DOHH2 (cell line): ENCODE measurements at regions not wholly inside any gene's neighbourhood (a gene's known extent, or its start where the extent isn't known, plus 50 kb on each side); places are given as distances from the start of the nearest gene placed in this dataset.

Experiments used
- H3F3A ChIP-seq: fragments of 200-600 bp; sonication (generic), shearing (Covaris generic); 2 replicates; pipeline ENCODE4 v1.6.0; 2016; ENCODE audit warnings: antibody characterized with exemption, mild to moderate bottlenecking; ENCODE audit not compliant: control insufficient read depth, insufficient read depth
- H3K27ac ChIP-seq: fragments of 200-600 bp; sonication (generic); 2 replicates; pipeline ENCODE4 v1.5.1; 2014; ENCODE audit warnings: low read depth, mild to moderate bottlenecking, low read length, moderate library complexity
- H3K27me3 ChIP-seq: fragments of 200-600 bp; sonication (generic); 2 replicates; pipeline ENCODE4 v1.6.1; 2014; ENCODE audit warnings: mild to moderate bottlenecking, low read length, mixed read lengths; ENCODE audit not compliant: control insufficient read depth
- H3K36me3 ChIP-seq: fragments of 200-600 bp; sonication (generic); 2 replicates; pipeline ENCODE4 v1.6.1; 2014; ENCODE audit warnings: mild to moderate bottlenecking, low read length, moderate library complexity, mixed read lengths; ENCODE audit not compliant: control insufficient read depth
- H3K4me1 ChIP-seq: fragments of 200-600 bp; sonication (generic); 2 replicates; pipeline ENCODE4 v1.6.1; 2014; ENCODE audit warnings: mild to moderate bottlenecking, low read length, mixed read lengths; ENCODE audit not compliant: control insufficient read depth
- H3K4me2 ChIP-seq: fragments of 200-600 bp; sonication (generic); 2 replicates; pipeline ENCODE4 v1.6.0; 2014; ENCODE audit warnings: mild to moderate bottlenecking, low read length, moderate library complexity
- H3K4me3 ChIP-seq: fragments of 200-600 bp; sonication (generic); 2 replicates; pipeline ENCODE4 v1.5.1; 2014; ENCODE audit warnings: mild to moderate bottlenecking, low read length, mixed read lengths
- H3K79me2 ChIP-seq: fragments of 200-600 bp; sonication (generic); 2 replicates; pipeline ENCODE4 v1.6.1; 2014; ENCODE audit warnings: mild to moderate bottlenecking, low read length, mixed read lengths; ENCODE audit not compliant: control insufficient read depth
- H3K9me2 ChIP-seq: fragments of 200-600 bp; sonication (generic); replicated peaks from 2 replicates; pipeline ENCODE4 v1.6.1; 2014; ENCODE audit warnings: mild to moderate bottlenecking, low read length, mixed read lengths; ENCODE audit not compliant: control insufficient read depth
- H3K9me3 ChIP-seq: fragments of 200-600 bp; sonication (generic); 2 replicates; pipeline ENCODE4 v1.6.1; 2014; ENCODE audit warnings: antibody characterized with exemption, low read length, mixed read lengths; ENCODE audit not compliant: control insufficient read depth, insufficient read depth
- H4K20me1 ChIP-seq: fragments of 200-600 bp; sonication (generic); 2 replicates; pipeline ENCODE4 v1.6.0; 2014; ENCODE audit warnings: low read depth, mild to moderate bottlenecking, antibody characterized with exemption, low read length, moderate library complexity; ENCODE audit not compliant: control insufficient read depth, insufficient read depth
- CTCF ChIP-seq: fragments of 200-600 bp; sonication (generic); IDR thresholded peaks from one replicate; pipeline ENCODE4 v1.5.1; 2014; ENCODE audit warnings: antibody characterized with exemption, mild to moderate bottlenecking, low read depth, low read length; ENCODE audit not compliant: poor library complexity, severe bottlenecking
- EZH2phosphoT487 ChIP-seq: fragments of 200-600 bp; sonication (generic); IDR thresholded peaks from 2 replicates; pipeline ENCODE4 v1.6.1; 2017; ENCODE audit warnings: borderline replicate concordance, mild to moderate bottlenecking, antibody characterized with exemption, low read length, moderate library complexity, mixed read lengths

GRCh38 chr11:95521133-95521542 lies 268.4 kb downstream of the FAM76B start:
- TF ChIP-seq EZH2phosphoT487, result no peak
- TF ChIP-seq CTCF, result no peak
- Histone ChIP-seq H3K4me1 (no peaks in the 10 kb centered on the region), H3K36me3 (no peaks in the 10 kb centered on the region), H3K4me2 (no peak overlapping the region), H3K27me3 (no peaks in the 10 kb centered on the region), H3K9me2 (no peaks in the 10 kb centered on the region), H3F3A (no peaks in the 10 kb centered on the region), H3K4me3 (no peak overlapping the region), H3K27ac (no peak overlapping the region), H4K20me1 (no peaks in the 10 kb centered on the region), H3K79me2 (no peaks in the 10 kb centered on the region), H3K9me3 (no peaks in the 10 kb centered on the region)

GRCh38 chr11:95520369-95521132 lies 269.0 kb downstream of the FAM76B start:
- no peak overlapping the region for H3K27ac ChIP-seq
- H3K36me3 ChIP-seq, result no peaks in the 10 kb centered on the region
- no peaks in the 10 kb centered on the region for H4K20me1 ChIP-seq
- no peak overlapping the region for H3K4me2 ChIP-seq
- no peaks in the 10 kb centered on the region for H3K9me3 ChIP-seq
- H3K4me3 ChIP-seq, result no peak overlapping the region
- H3F3A ChIP-seq, result no peaks in the 10 kb centered on the region
- H3K79me2 ChIP-seq, result no peaks in the 10 kb centered on the region
- H3K4me1 ChIP-seq, result no peaks in the 10 kb centered on the region
- no peaks in the 10 kb centered on the region for H3K27me3 ChIP-seq
- H3K9me2 ChIP-seq, result no peaks in the 10 kb centered on the region
- TF ChIP-seq CTCF, result no peak
- no peak for TF ChIP-seq EZH2phosphoT487

DNA sequence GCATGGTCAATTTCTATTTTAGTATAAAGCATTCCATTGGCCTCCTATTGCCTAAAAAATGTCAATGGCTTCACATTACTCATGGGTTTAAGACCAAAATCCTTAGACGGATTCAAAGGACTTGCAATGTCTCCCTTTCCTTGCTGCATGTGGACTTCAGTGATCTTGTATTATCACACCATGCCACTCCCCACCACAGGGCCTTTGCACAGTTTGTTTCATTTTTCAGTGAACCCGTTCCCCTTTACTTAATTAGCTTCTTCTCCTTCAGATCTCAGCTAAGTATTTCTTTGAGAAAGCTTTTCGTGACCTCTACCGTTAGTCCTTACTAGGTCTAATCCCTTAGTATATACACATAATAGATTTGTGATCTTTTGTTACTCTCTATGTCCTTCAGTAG lies 269.7 kb downstream of the FAM76B start:
- Histone ChIP-seq H3K79me2 (no peaks in the 10 kb centered on the region), H3K27me3 (no peaks in the 10 kb centered on the region), H3K4me1 (no peaks in the 10 kb centered on the region), H3K4me3 (no peak overlapping the region), H3K27ac (no peak overlapping the region), H3K36me3 (no peaks in the 10 kb centered on the region), H3K4me2 (no peak overlapping the region), H4K20me1 (no peaks in the 10 kb centered on the region), H3K9me2 (no peaks in the 10 kb centered on the region), H3F3A (no peaks in the 10 kb centered on the region), H3K9me3 (no peaks in the 10 kb centered on the region)
- TF ChIP-seq EZH2phosphoT487 (no peak), CTCF (no peak)
